GM21423 (cell line): ENCODE measurements at regions not wholly inside any gene's neighbourhood (a gene's known extent, or its start where the extent isn't known, plus 50 kb on each side); places are given as distances from the start of the nearest gene placed in this dataset.

Experiments used
- ATAC-seq: cut with Tn5 transposase; IDR thresholded peaks from one replicate; pipeline ENCODE4 v1.9.1; 2021; ENCODE audit warnings: mild to moderate bottlenecking, moderate library complexity; ENCODE audit not compliant: unreplicated experiment

DNA sequence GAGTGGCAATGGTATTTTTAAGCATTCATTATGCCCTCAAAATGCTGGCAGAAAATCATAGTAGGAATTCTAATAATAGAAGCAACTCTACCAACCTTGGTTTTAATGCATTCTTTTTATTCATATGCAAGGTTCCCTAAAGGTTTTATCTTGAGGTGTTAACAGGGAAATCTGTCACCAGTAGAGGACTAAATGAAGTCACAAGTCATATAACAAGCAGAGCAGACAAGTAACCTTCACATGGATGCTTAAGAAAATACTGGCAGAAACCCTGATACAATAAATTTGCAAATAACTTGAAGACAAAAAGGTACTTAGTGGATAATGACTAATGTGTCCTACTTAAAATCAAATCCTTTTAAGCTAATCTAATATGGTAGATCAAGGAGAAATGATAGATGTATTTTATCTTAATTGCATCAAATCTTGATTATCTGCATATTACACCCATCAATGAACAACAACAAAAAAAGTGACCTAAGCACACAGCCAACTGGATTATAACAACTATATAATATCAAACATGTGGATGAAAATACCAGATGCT lies 73.3 kb downstream of the RFC3 start:
- no peak for ATAC-seq

DNA sequence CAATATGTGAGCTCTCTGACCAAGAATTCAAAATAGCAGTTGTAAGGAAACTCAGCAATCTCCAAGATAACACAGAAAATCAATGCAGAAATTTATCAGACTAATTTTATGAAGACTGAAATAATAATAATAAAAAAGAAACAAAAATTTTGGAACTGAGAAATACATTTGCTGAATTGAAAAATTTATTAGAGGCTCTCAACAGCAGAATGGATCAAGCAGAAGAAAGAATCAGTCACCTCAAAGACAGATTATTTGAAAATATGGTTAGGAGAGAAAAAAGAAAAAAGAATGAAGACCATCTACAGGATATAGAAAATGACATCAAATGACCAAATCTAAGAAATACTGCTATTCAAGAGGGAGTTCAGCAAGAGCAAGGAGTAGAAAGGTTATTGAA lies 75.6 kb downstream of the RFC3 start:
- ATAC-seq, result no peak

DNA sequence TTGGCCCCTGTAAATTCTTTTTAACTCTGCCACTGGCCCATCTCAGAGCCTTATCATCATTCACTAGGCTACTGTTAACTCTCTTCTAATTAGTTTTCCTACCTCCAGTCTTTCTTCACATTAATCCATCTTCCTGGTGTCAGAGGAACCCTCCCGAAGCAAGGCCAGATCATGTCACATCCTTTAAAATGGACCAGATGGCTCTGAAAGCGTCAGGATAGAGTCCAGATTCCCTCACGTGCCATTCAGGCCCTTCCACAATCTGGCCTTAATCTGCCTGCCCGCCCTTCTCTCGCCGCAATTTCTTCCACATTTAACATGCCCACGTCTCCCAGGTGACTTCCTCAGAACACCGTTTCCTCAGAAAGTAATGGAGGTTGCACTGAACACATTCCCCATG lies 86.5 kb downstream of the RFC3 start:
- no peak for ATAC-seq

GRCh38 chr13:33908116-33908515 lies 90.2 kb downstream of the RFC3 start:
- no peak for ATAC-seq

GRCh38 chr13:33910255-33910654 lies 92.3 kb downstream of the RFC3 start:
- no peak for ATAC-seq

GRCh38 chr13:33911521-33911920 lies 93.6 kb downstream of the RFC3 start:
- ATAC-seq, result no peak

DNA sequence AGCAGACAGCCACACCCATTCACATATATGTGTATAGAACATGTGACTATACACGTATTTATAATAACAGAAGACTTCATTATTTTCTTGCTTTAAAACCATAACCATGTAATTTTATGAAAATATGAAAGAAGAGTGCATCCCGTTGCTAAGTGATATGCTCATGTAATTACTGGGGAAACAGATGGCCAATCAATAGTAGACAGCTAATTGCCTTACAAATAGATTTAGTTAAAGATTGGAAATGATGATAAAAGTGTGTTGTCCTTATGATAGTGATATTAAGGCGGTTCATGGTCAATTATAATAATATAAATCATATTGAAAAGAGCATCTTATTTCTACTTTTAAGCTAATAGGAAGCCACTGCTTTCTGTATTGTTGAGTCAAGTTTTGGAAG lies 95.9 kb downstream of the RFC3 start:
- no peak for ATAC-seq

DNA sequence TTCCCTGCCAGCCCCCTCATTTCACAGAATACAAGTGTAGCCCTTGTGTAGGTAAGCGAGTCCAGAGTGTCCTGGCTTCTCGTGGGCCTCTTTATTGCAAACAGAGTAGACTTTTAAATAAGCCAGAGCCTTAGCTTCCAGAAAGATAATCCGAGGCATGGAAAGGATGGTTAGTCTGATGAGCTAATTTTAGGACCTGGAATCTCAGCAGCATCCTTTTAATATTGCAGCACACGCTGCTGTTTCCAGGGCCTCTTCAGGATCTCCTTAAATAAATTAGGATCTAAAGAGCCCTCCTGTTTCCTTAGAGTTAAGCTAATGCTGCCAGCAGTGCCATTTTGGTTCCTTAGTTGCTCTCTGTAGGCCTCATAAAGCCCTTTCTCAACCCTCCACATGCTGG lies 99.2 kb downstream of the RFC3 start:
- ATAC-seq, result no peak

GRCh38 chr13:33918199-33918932 lies 100.4 kb downstream of the RFC3 start:
- no peak for ATAC-seq

GRCh38 chr13:33919120-33919519 lies 101.2 kb downstream of the RFC3 start:
- no peak for ATAC-seq

DNA sequence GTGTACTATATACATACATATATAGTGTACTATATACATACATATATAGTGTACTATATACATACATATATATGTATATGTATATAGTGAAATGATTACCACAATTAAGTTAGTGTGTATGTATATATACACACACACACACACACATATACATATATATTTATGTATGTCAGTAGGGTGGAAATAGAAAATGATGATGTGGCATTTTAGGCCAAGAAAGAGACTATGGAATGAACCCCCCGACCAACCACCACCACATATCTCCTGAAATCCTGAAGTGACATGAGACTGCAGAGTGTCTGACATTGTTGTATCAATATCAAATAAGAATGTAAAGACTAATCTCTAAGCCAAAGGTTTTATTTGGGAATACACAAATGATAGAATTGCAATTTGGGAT lies 107.6 kb downstream of the RFC3 start:
- no peak for ATAC-seq

GRCh38 chr13:33927315-33927714 lies 109.4 kb downstream of the RFC3 start:
- no peak for ATAC-seq

DNA sequence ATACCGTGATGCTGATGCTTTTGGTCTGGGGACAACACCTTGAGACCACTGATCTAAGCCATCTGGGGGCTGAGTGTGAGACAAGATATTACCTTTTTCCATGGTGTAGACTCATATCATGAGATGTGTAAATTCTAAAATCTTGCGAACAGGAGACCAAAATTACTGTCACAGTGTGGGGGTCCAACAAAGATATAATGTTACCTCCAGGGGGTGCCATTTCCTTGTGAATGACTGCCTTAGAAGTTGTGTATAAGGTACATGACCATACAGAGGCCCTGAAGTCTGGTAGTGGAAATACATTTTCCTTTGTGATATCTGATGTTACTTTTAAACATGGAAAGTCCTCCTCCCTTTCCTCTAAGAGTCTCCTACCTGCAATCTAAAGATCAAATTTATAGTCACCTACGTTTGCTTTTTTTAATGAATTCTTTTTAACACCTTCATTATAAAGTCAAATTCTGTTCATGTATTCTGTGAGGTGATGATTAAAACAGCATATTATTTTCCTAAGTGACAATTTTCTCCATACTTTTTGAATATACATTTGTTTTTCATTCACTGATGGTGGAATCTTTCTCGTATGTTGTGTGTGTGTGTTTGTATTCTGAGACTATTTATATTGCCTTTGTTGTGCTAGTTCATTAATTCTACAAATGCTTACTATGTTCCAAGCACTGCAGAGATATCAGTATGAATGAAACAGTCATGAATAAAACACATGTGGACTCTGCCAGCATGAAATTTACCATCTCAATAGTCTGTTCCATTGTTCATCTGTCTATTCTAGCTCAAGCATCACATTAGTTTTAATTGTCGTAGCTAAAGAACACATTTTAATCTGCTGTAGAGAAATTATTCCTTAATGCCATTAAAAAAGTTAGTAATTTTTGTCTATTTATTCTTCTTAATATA lies 113.7 kb downstream of the RFC3 start:
- ATAC-seq, result no peak

GRCh38 chr13:33932769-33933406 lies 114.9 kb downstream of the RFC3 start:
- ATAC-seq, result no peak

DNA sequence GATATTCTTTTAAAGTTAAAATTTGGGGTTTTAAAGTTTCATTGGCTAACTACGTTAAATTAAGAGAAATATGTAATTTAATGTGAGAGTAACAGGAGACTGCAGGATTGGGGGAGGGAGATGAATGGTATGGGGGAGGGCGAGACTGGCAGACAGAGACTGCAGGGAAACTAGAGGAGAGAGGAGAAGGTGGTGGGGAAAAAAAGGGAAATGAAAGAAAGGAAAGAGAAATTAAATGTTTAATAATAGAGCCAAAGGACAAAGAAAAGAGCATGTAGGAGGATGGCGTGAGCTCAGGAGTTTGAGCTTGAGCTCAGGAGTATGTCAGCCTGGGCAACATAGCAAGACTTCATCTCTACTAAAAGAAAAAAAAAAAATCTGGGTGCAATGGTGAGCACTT lies 115.9 kb downstream of the RFC3 start:
- ATAC-seq, result no peak

- ATAC-seq, result no peak
These were observed 116.4 kb downstream of the RFC3 start for GRCh38 chr13:33934343-33934742.

- no peak for ATAC-seq
These were observed 117.0 kb downstream of the RFC3 start for GRCh38 chr13:33934951-33935371.

- ATAC-seq, result no peak
These were observed 118.0 kb downstream of the RFC3 start for GRCh38 chr13:33935969-33936368.

DNA sequence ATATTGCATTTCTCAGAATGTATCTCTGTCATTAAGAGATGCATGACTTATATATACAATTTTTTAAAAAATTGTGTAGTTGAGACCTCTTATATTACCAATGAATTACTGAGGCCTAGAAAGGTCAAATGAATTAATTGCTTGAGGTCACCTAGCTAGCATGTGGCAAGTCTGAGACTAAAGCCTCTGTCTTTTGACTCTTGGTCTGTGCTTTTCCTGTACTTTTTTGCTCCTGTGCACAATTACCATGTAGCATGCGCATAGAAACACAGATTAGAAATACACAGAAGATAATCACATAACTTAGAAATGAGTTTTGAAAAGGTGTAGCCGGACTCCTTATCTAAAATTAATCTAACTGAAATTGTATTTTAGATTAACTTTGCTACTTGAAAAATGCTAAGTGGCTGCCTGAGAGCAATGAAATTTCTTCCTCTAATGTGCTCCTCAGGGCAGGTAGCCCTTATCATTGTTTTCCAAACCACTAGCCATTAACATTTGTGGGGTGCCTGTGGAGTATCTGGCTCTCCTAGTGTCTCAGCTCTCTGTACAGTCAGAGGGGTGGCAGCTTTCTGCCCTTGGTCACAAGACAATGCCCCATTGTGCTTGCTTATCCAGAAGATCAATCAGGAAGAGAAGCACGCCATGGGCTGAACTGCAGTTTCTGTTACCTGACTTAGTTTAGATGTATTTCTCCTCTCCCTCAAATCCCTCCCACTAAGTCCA lies 119.6 kb downstream of the RFC3 start:
- no peak for ATAC-seq

DNA sequence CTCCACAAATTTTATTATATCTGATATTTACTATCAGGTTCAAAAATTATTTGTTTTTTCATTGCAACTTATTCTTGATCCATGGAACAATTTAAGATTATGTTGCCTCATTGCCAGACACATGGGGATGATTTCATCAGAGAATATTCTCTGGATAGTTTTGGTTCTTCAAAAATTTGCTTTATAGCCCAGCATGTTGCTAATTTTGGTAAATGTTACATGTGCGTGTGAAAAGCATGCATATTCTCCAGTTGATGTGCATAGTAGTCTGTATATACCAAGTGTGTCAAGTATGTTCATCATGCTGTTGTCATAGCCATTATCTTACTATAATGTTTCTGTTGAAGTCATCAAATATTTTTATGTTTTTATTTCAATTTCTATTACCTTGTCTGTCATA lies 122.3 kb downstream of the RFC3 start:
- ATAC-seq, result no peak

DNA sequence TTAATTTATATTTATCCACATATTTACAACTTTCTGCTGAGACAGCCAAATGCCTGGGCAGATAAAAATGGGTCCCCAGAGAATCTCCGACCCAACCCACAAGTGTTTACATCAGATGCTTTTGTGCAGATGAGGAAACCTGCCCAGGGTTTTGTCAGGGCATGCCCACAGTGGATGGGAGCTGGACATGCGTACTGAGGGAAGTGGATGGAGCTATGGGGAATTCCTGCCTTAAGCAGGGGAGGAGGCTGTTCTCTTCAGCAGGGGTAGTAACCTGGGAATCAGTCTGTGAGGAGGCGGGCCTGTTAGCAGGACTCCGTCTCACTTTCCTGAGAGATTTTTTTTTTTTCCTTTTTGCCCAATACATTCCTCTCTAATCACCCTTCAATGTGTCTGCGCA lies 122.9 kb downstream of the RFC3 start:
- no peak for ATAC-seq
